Fibroblast of pulmonary artery (primary cell): ENCODE measurements at regions not wholly inside any gene's neighbourhood (a gene's known extent, or its start where the extent isn't known, plus 50 kb on each side); places are given as distances from the start of the nearest gene placed in this dataset.

Experiments used
- DNase-seq: peaks from one replicate; pipeline ENCODE4 v3.0.0-alpha.2; 2010; ENCODE audit warnings: low read depth
- H3K4me3 ChIP-seq: replicated peaks from 2 replicates; pipeline ENCODE4 v1.5.1; 2011; ENCODE audit warnings: low read depth, mild to moderate bottlenecking, control low read depth, low read length, moderate library complexity
- TF ChIP-seq, protein P1 (sequence below): IDR thresholded peaks from 2 replicates; pipeline ENCODE4 v1.5.1; 2011; ENCODE audit warnings: mild to moderate bottlenecking, control low read depth, low read length, inconsistent platforms; ENCODE audit errors: missing control alignments

DNA sequence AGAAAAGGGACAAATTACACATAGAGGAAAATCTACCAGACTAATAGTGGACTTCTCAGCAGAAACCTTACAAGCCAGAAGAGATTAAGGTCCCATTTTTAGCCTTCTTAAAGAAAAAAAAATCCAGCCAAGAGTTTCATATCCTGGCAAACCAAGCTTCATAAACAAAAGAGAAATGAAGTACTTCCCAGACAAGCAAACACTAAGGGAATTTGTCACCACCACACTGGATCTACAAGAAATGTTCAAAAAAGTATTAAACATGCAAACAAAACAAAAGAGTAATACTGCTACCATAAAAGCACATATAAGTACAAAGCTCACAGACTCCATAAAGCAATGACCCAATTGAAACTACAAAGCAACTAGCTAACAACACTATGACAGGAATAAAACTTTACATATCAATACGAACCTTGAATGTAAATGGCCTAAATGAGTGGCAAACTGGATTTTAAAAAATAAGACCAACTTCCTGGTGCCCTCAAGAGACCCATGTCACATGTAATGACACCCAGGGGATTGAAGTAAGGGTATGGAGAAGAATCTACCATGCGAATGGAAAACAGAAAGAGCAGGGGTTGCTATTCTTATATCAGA is 260.7 kb upstream of the PPP2R2D start:
- TF ChIP-seq, protein P1, sequence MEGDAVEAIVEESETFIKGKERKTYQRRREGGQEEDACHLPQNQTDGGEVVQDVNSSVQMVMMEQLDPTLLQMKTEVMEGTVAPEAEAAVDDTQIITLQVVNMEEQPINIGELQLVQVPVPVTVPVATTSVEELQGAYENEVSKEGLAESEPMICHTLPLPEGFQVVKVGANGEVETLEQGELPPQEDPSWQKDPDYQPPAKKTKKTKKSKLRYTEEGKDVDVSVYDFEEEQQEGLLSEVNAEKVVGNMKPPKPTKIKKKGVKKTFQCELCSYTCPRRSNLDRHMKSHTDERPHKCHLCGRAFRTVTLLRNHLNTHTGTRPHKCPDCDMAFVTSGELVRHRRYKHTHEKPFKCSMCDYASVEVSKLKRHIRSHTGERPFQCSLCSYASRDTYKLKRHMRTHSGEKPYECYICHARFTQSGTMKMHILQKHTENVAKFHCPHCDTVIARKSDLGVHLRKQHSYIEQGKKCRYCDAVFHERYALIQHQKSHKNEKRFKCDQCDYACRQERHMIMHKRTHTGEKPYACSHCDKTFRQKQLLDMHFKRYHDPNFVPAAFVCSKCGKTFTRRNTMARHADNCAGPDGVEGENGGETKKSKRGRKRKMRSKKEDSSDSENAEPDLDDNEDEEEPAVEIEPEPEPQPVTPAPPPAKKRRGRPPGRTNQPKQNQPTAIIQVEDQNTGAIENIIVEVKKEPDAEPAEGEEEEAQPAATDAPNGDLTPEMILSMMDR: no peak
- no peak overlapping the region for H3K4me3 ChIP-seq

DNA sequence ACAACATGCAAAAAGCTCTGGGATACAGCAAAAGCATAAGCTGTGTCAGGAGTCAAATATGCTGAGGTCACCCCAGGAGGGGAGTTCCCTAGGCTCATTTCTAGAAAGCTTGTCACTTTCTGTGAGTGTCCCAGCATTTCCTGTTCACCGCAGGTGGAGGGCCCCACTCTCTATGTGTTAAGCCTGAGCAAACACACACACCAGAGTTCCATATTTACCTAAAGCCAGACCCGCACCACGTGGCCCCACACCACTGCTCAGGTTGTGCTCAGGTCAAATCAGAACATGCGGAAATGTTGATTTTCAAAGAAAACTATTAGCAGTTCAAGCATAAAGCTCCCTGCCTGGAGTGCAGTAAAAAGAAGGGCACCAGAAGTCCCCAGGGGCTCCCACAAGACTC is 259.6 kb upstream of the PPP2R2D start:
- H3K4me3 ChIP-seq: no peak overlapping the region
- no peak for DNase-seq
- TF ChIP-seq, protein P1: no peak

More for the DNA sequence above, 260.7 kb upstream of the PPP2R2D start:
- no peak for DNase-seq

DNA sequence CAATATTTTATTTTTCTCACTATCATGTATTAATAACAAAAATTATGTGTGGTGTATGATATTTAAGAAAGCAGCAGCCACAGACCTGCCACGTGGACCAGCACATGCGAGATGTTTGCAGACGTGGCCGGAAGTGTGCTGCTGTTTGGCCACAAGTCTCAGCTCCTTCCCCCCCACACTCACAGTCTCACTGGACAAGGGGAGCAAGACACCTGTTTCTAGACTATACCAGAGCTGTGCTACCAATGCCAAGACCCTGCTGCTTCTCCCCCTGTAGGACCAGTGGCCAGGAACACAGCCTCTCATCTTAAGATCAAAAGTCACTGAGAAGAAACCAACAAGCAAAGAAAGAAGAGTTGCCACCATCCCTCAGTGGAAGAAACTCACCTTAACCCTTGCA is 258.9 kb upstream of the PPP2R2D start:
- no peak overlapping the region for H3K4me3 ChIP-seq
- TF ChIP-seq, protein P1: no peak
- DNase-seq: no peak

DNA sequence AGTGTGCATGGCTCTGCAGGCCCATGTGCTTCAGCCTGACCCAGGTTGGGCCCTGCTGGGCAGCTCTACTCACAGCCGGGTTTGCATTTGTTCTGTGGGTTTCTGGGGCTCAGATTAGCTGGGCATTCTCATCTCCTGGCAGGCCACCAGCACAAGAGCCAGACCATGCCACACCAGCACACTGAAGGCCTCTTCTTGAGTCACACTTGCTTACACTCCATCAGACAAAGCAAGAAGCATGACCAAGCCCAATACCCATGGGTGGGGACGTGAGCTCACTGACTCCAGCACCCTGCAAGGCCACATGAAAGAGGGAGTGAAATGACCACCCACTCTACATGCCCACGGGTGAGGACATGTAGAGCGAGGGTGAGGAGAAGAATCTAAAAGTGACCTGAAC is 257.8 kb upstream of the PPP2R2D start:
- H3K4me3 ChIP-seq: no peak overlapping the region
- TF ChIP-seq, protein P1: no peak
- DNase-seq: no peak

DNA sequence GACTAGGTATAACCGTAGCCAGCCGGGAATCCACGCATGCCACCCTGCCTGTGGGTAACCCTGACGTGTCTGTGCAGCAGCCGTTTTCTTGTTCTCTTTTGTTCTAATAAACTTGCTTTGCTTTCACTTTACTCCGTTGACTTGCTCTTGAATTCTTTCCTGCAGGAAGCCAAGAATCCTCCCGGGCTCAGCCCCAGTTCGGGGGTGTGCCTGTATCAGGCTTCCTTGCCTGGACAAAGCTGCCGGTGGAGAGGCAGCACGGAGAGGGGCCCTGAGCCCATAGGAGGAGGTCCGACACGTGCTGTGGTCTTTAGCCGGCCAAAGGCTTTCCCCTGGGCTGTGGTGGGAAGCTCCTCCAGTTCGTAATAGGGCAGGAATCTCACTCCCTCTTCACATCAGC is 256.5 kb upstream of the PPP2R2D start:
- TF ChIP-seq, protein P1: no peak
- H3K4me3 ChIP-seq: no peak overlapping the region
- no peak for DNase-seq

DNA sequence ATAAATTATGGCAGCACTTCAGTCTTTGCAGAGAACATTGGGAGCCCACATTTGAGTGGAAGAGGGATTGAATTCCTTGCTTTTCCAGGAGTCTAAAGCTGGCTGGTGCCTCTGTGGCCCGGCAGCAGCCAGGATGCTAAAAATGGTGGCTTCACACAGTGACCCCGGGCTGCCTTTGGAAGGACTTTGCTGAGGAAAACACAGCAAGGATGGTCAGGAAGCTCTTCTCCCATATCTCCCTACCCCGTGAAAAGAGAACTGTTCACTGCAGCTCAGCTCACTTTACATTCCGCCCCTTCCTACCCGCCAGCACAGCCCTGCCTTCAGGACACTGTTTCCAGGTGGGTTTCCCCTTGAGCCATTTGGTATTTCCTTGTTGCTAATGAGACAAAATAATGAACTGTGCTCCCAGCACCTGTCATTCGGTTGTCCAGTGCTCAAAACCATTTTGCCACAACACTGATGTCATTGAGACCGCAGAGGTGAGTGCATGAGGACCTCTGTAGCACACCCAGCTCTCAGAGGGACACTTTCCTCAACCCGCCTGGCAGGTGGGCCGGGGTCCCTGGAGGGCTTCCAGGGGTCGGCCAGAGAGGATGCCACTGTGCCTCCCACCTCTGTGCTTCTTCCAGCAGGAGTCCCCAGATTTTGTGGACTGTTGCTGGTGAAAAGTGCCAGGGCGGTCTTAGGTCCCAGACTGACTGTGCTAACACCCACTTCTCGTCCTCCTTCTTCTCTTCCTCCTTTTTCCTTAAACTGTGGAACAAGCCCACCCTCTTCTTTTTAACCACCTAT is 255.7 kb upstream of the PPP2R2D start:
- no peak overlapping the region for H3K4me3 ChIP-seq
- TF ChIP-seq, protein P1: no peak
- no peak for DNase-seq

DNA sequence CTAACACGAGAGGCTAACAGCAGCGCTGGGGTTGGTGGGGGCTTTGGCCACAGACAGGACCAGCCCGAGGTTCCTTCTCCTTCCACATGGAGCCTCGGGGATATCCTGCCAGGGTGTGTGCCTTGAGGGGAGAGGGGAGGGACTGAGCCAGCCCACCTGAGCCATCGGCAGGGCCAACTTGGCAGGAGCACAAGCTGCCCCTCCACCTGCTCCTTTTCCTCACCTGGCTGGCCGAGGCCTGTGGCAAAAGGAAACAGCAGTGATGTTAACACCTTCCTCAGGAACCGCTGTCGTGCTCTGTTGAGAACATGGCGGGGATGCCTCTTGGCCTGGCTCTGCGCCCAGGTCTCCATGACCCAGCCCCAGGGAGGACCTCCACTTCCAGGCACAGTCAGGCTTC is 255.1 kb upstream of the PPP2R2D start:
- TF ChIP-seq, protein P1: no peak
- no peak for DNase-seq
- no peak overlapping the region for H3K4me3 ChIP-seq
